A549 (cell line): ENCODE measurements at regions not wholly inside any gene's neighbourhood (a gene's known extent, or its start where the extent isn't known, plus 50 kb on each side); places are given as distances from the start of the nearest gene placed in this dataset.

Source experiments
- ATAC-seq, 2 experiments: fragments of 200-7000 bp in 1 of 2; fragments of >200 bp in 1 of 2; cut with Nextera tagmentation in 1 of 2; cut with Tn5 transposase in 1 of 2; 3 replicates each; pipeline versions ENCODE4 v1.8.0 to v1.9.1; 2018 to 2020; ENCODE audit warnings: mild to moderate bottlenecking in 1 of 2, moderate library complexity in 1 of 2
- CTCF ChIA-PET: fragments of 300-600 bp; sonication (Branson Sonifier 250); formaldehyde crosslinking; extraction: SDS; loops from one replicate; lab custom pipeline; 2021; ENCODE audit warnings: antibody characterized with exemption, inconsistent platforms; lab: Yijun Ruan, JAX
- POLR2A ChIA-PET: fragments of 350-600 bp; formaldehyde crosslinking; extraction: SDS; loops from one replicate; lab custom pipeline; 2021; ENCODE audit warnings: antibody characterized with exemption, inconsistent platforms; lab: Yijun Ruan, JAX
- DNase-seq, 2 experiments: peaks; one replicate each; pipeline versions ENCODE4 v3.0.0 to v3.0.0-alpha.2; 2011 to 2016; ENCODE audit warnings: low read depth in 1 of 2, low spot score in 1 of 2
- FAIRE-seq: peaks from 2 replicates; lab custom pipeline; 2011; peaks lifted over from hg19 to GRCh38; lab: Jason Lieb, UNC
- H3K27ac ChIP-seq, 2 experiments: fragments of >200 bp; sonication (Bioruptor Twin); formaldehyde crosslinking; 3 replicates each; pipeline ENCODE4 v1.5.1; 2016 to 2017
- H3K4me1 ChIP-seq: fragments of >200 bp; sonication (Bioruptor Twin); formaldehyde crosslinking; 3 replicates; pipeline ENCODE4 v1.6.1; 2016
- H3K4me2 ChIP-seq: fragments of >200 bp; sonication (Bioruptor Twin); formaldehyde crosslinking; 3 replicates; pipeline ENCODE4 v1.6.1; 2016
- H3K4me3 ChIP-seq: fragments of >200 bp; sonication (Bioruptor Twin); formaldehyde crosslinking; 3 replicates; pipeline ENCODE4 v1.5.1; 2016
- H3K9me3 ChIP-seq: fragments of >200 bp; sonication (Bioruptor Twin); formaldehyde crosslinking; 3 replicates; pipeline ENCODE4 v1.6.1; 2016
- ATOH8 ChIP-seq: fragments of 250-450 bp; sonication (Bioruptor Pico); IDR thresholded peaks from 2 replicates; pipeline ENCODE4 v1.5.0; 2020; ENCODE audit warnings: low read depth, mild to moderate bottlenecking, moderate library complexity
- CBX8 ChIP-seq: fragments of 200-600 bp; sonication (generic); IDR thresholded peaks from 2 replicates; pipeline ENCODE4 v1.6.1; 2016
- CEBPB ChIP-seq, 2 experiments: fragments of >200 bp in 1 of 2; sonication (Bioruptor Twin) in 1 of 2; formaldehyde crosslinking in 1 of 2; IDR thresholded peaks; 2 replicates each; pipeline ENCODE4 v1.6.1; 2012 to 2016
- CHD4 ChIP-seq: fragments of 200-600 bp; sonication (generic); IDR thresholded peaks from 2 replicates; pipeline ENCODE4 v1.6.1; 2016; ENCODE audit warnings: antibody characterized with exemption, mild to moderate bottlenecking, borderline replicate concordance
- E2F6 ChIP-seq: IDR thresholded peaks from 2 replicates; pipeline ENCODE4 v1.6.1; 2012; ENCODE audit warnings: low read depth, borderline replicate concordance
- EHMT2 ChIP-seq: fragments of 200-600 bp; sonication (generic); IDR thresholded peaks from 2 replicates; pipeline ENCODE4 v1.6.1; 2016; ENCODE audit warnings: antibody characterized with exemption, low read depth, mild to moderate bottlenecking, moderate library complexity
- EP300 ChIP-seq, 2 experiments: fragments of >200 bp; sonication (Bioruptor Twin); formaldehyde crosslinking; IDR thresholded peaks; 2 replicates in 1 of 2; 3 replicates in 1 of 2; pipeline ENCODE4 v1.6.1; 2016 to 2017
- ESRRA ChIP-seq: fragments of 150-350 bp; IDR thresholded peaks from 2 replicates; pipeline ENCODE4 v1.6.1; 2014; ENCODE audit warnings: mild to moderate bottlenecking, low read length, borderline replicate concordance
- FOSL2 ChIP-seq, 2 experiments: fragments of 450-650 bp in 1 of 2; fragments of >200 bp in 1 of 2; sonication (Bioruptor Twin) in 1 of 2; formaldehyde crosslinking; IDR thresholded peaks; 2 replicates each; pipeline versions ENCODE4 v1.5.0 to v1.6.1; 2016 to 2020; ENCODE audit warnings: mild to moderate bottlenecking in 1 of 2, moderate library complexity in 1 of 2
- GATA3 ChIP-seq: IDR thresholded peaks from 2 replicates; pipeline ENCODE4 v1.6.1; 2012; ENCODE audit warnings: borderline replicate concordance
- HES2 ChIP-seq: fragments of >200 bp; sonication (Bioruptor Twin); formaldehyde crosslinking; IDR thresholded peaks from 2 replicates; pipeline ENCODE4 v1.6.1; 2016
- HEYL ChIP-seq: fragments of 250-450 bp; sonication (Bioruptor Pico); IDR thresholded peaks from 2 replicates; pipeline ENCODE4 v1.8.0; 2021; ENCODE audit warnings: mild to moderate bottlenecking, moderate library complexity
- HOXA7 ChIP-seq: fragments of 250-450 bp; sonication (Bioruptor Pico); IDR thresholded peaks from 2 replicates; pipeline ENCODE4 v1.5.0; 2020; ENCODE audit warnings: mild to moderate bottlenecking, moderate library complexity
- HOXB13 ChIP-seq: fragments of 250-450 bp; sonication (Bioruptor Pico); IDR thresholded peaks from 2 replicates; pipeline ENCODE4 v1.5.0; 2020; ENCODE audit warnings: low read depth, mild to moderate bottlenecking, moderate library complexity
- HOXB5 ChIP-seq: fragments of 250-450 bp; sonication (Bioruptor Pico); IDR thresholded peaks from 2 replicates; pipeline ENCODE4 v1.5.0; 2020; ENCODE audit warnings: mild to moderate bottlenecking, moderate library complexity
- JUN ChIP-seq, 2 experiments: fragments of >200 bp; sonication (Bioruptor Twin); formaldehyde crosslinking; IDR thresholded peaks; 2 replicates in 1 of 2; 3 replicates in 1 of 2; pipeline ENCODE4 v1.6.1; 2016 to 2017
- JUNB ChIP-seq: fragments of >200 bp; sonication (Bioruptor Twin); formaldehyde crosslinking; IDR thresholded peaks from 2 replicates; pipeline ENCODE4 v1.6.1; 2016
- KDM1A ChIP-seq: fragments of 200-600 bp; sonication (generic); IDR thresholded peaks from 2 replicates; pipeline ENCODE4 v1.6.1; 2016; ENCODE audit warnings: low read depth, mild to moderate bottlenecking
- KDM5A ChIP-seq: fragments of 200-600 bp; sonication (generic); IDR thresholded peaks from 2 replicates; pipeline ENCODE4 v1.6.1; 2016; ENCODE audit warnings: antibody characterized with exemption, mild to moderate bottlenecking
- MAX ChIP-seq: IDR thresholded peaks from 2 replicates; pipeline ENCODE4 v1.6.1; 2012
- NFE2L2 ChIP-seq: fragments of 150-350 bp; conservative IDR thresholded peaks from 2 replicates; pipeline ENCODE4 v1.6.1; 2014; ENCODE audit warnings: low read length
- NPAS2 ChIP-seq: fragments of 250-450 bp; sonication (Bioruptor Pico); IDR thresholded peaks from 2 replicates; pipeline ENCODE4 v1.8.0; 2022; ENCODE audit warnings: mild to moderate bottlenecking, moderate library complexity, borderline replicate concordance
- NR3C1 ChIP-seq: fragments of >200 bp; sonication (Bioruptor Twin); formaldehyde crosslinking; IDR thresholded peaks from 3 replicates; pipeline ENCODE4 v1.6.1; 2017
- PBX3 ChIP-seq: IDR thresholded peaks from 2 replicates; pipeline ENCODE4 v1.6.1; 2012
- PHF8 ChIP-seq: fragments of 200-600 bp; sonication (generic); IDR thresholded peaks from 2 replicates; pipeline ENCODE4 v1.6.1; 2016; ENCODE audit warnings: low read depth, mild to moderate bottlenecking, antibody characterized with exemption, moderate library complexity, borderline replicate concordance
- REST ChIP-seq: fragments of 200-600 bp; sonication (generic); IDR thresholded peaks from 2 replicates; pipeline ENCODE4 v1.6.1; 2016; ENCODE audit warnings: antibody characterized with exemption, mild to moderate bottlenecking, moderate library complexity
- RNF2 ChIP-seq: fragments of 200-600 bp; sonication (generic); IDR thresholded peaks from 2 replicates; pipeline ENCODE4 v1.6.1; 2016; ENCODE audit warnings: low read depth, mild to moderate bottlenecking, antibody characterized with exemption, moderate library complexity, borderline replicate concordance
- SMC3 ChIP-seq: fragments of >200 bp; sonication (Bioruptor Twin); formaldehyde crosslinking; IDR thresholded peaks from 3 replicates; pipeline ENCODE4 v1.6.1; 2018; ENCODE audit warnings: inconsistent platforms
- TFCP2L1 ChIP-seq: fragments of 250-450 bp; sonication (Bioruptor Pico); IDR thresholded peaks from 2 replicates; pipeline ENCODE4 v1.5.0; 2021; ENCODE audit warnings: mild to moderate bottlenecking
- TP53 ChIP-seq: fragments of 250-450 bp; sonication (Bioruptor Pico); IDR thresholded peaks from 2 replicates; pipeline ENCODE4 v1.5.0; 2021; ENCODE audit warnings: mild to moderate bottlenecking, moderate library complexity
- USF2 ChIP-seq: fragments of 450-650 bp; IDR thresholded peaks from 2 replicates; pipeline ENCODE4 v1.6.1; 2014; ENCODE audit warnings: antibody characterized with exemption
- ZFP36 ChIP-seq: fragments of 450-650 bp; IDR thresholded peaks from 2 replicates; pipeline ENCODE4 v1.6.1; 2014; ENCODE audit warnings: borderline replicate concordance; ENCODE audit not compliant: partially characterized antibody
- ZSCAN20 ChIP-seq: fragments of 250-450 bp; sonication (Bioruptor Pico); IDR thresholded peaks from 2 replicates; pipeline ENCODE4 v1.8.0; 2022; ENCODE audit warnings: mild to moderate bottlenecking, moderate library complexity
- WGBS: methylation state at CpG from one replicate; pipeline ENCODE4 v1.1.6; 2017; ENCODE audit errors: missing lambda C conversion rate; 5-methylcytosine and 5-hydroxymethylcytosine counted together

- Histone ChIP-seq H3K4me2 (peak overlapping the region; percentile 100), H3K4me1 (peaks cover 68% of the 10 kb centered on the region), H3K27ac (peak overlapping the region; percentile 100), H3K4me3 (peak overlapping the region; percentile 60), H3K9me3 (no peaks in the 10 kb centered on the region)
- ChIA-PET POLR2A (interaction anchor here (1.0 to 2.4 kb wide), 3 partner anchors 8 to 233 kb away, joined by 3 to 14 read pairs (median 3); partner anchors contain the start of gene VEGFA), CTCF (interaction anchor here (0.6 to 2.4 kb wide), 9 partner anchors 13 to 232 kb away, joined by 3 to 7 read pairs (median 4); partner anchors contain the start of gene VEGFA)
- ATAC-seq, result peak; percentile 72
- DNase-seq, result peak; percentile 55 to 76
- no peak for FAIRE-seq
- 4% methylated on average over 32 of the region's 76 CpGs for WGBS
- no peak for TF ChIP-seq ATOH8
- 0 out of 2 replicates have a peak, but pooled peaks have one; percentile 72 for TF ChIP-seq HOXB5 (CRISPR knock-in tag)
- TF ChIP-seq RNF2, result no peak
- no peak for TF ChIP-seq CHD4
- TF ChIP-seq GATA3, result no peak
- no peak for TF ChIP-seq REST
- no peak for TF ChIP-seq EP300 (IDR thresholded peaks at IDR 0.05)
- no peak for TF ChIP-seq FOSL2 (IDR thresholded peaks at IDR 0.05)
- TF ChIP-seq FOSL2 (CRISPR knock-in tag; IDR thresholded peaks at IDR 0.05), result 0 out of 2 replicates have a peak, but pooled peaks have one; percentile 37
- TF ChIP-seq HOXA7 (CRISPR knock-in tag), result no peak
- TF ChIP-seq E2F6, result peak; percentile 96
- TF ChIP-seq ZFP36, result no peak
- TF ChIP-seq HEYL (CRISPR knock-in tag), result no peak
- TF ChIP-seq NPAS2 (CRISPR knock-in tag), result no peak
- TF ChIP-seq TP53 (CRISPR knock-in tag), result peak; percentile 83; the same call in 1 of the 2 replicates
- no peak for TF ChIP-seq NFE2L2
- peak; percentile 78; the same call in 1 of the 2 replicates for TF ChIP-seq HOXB13 (CRISPR knock-in tag)
- TF ChIP-seq SMC3, result 0 out of 3 replicates have a peak, but pooled peaks have one; percentile 11
- no peak for TF ChIP-seq EHMT2
- no peak for TF ChIP-seq KDM5A
- no peak for TF ChIP-seq CEBPB (IDR thresholded peaks at IDR 0.05)
- no peak for TF ChIP-seq NR3C1
- TF ChIP-seq ZSCAN20, result no peak
- 0 out of 2 replicates have a peak, but pooled peaks have one; percentile 40 for TF ChIP-seq USF2
- TF ChIP-seq HES2, result no peak
- no peak for TF ChIP-seq KDM1A
- peak; percentile 97 for TF ChIP-seq MAX
- peak; percentile 2; the same call in 1 of the 2 replicates for TF ChIP-seq JUNB
- no peak for TF ChIP-seq ESRRA
- no peak for TF ChIP-seq CBX8
- TF ChIP-seq PBX3, result no peak
- TF ChIP-seq TFCP2L1 (CRISPR knock-in tag), result 0 out of 2 replicates have a peak, but pooled peaks have one; percentile 75
- no peak for TF ChIP-seq PHF8
- TF ChIP-seq JUN (IDR thresholded peaks at IDR 0.05), result peak in 1 of 2 experiments; percentile 78; a peak in 3 of 5 replicates
Measured at GRCh38 chr6:44002593-44003344, 124.5 kb downstream of the MRPL14 start.
